ENCODE measurements at regions not wholly inside any gene's neighbourhood (a gene's known extent, or its start where the extent isn't known, plus 50 kb on each side); places are given as distances from the start of the nearest gene placed in this dataset.
A peak's percentile ranks its signal among the peaks of the same experiment; 100 is the strongest.

- H3K4me3 Mint-ChIP-seq (ENCODE audit: unreplicated experiment): no peak overlapping the region
- no peak overlapping the region for H3K27ac Mint-ChIP-seq (ENCODE audit: unreplicated experiment)
- H3K9me3 Mint-ChIP-seq (ENCODE audit: unreplicated experiment): peaks cover 1% of the 10 kb centered on the region
- TF ChIP-seq, protein P1, sequence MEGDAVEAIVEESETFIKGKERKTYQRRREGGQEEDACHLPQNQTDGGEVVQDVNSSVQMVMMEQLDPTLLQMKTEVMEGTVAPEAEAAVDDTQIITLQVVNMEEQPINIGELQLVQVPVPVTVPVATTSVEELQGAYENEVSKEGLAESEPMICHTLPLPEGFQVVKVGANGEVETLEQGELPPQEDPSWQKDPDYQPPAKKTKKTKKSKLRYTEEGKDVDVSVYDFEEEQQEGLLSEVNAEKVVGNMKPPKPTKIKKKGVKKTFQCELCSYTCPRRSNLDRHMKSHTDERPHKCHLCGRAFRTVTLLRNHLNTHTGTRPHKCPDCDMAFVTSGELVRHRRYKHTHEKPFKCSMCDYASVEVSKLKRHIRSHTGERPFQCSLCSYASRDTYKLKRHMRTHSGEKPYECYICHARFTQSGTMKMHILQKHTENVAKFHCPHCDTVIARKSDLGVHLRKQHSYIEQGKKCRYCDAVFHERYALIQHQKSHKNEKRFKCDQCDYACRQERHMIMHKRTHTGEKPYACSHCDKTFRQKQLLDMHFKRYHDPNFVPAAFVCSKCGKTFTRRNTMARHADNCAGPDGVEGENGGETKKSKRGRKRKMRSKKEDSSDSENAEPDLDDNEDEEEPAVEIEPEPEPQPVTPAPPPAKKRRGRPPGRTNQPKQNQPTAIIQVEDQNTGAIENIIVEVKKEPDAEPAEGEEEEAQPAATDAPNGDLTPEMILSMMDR (IDR thresholded peaks at IDR 0.05; ENCODE audit: partially characterized antibody, unreplicated experiment): no peak
- H3K27me3 Mint-ChIP-seq (ENCODE audit: unreplicated experiment): peaks cover 5% of the 10 kb centered on the region
- no peak for DNase-seq
- peaks cover 5% of the 10 kb centered on the region for H3K36me3 Mint-ChIP-seq (ENCODE audit: unreplicated experiment)
- H3K4me1 Mint-ChIP-seq (ENCODE audit: low read depth, unreplicated experiment): peaks cover 20% of the 10 kb centered on the region
Observed at GRCh38 chr5:171614511-171614910, 171.1 kb upstream of the SMIM23 start.

DNA sequence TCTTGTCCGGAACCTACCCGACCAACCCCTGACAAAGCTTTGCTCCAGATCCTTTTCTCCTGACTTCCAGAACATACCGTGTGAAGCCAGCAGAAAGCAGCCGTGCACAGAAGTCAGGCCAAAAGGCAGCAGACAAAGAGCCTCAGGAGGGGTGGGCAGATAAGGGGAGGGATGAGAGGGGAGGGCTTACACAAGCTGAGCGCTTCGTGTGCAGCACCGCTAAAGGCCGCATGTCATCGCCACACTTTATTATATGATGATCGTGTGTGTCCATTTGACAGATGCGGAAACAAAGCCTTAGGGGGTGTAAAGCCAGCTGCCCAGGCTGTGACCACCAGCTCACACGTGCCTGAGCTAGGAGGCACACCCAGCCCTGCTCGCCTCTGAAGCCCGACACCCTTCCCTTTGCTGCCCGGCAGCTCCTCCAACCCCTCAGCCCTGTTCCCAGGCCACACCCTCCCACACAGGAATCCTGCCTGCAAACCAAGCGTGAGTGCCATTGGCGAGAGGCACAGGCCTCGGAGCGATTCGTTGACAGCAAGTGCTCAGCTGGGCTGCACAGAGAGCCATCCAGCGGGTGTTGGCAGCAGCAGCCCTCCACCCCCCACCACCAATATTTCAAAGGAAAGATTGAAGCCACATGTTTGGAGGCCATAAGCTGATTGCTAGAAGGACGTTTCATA, 170.5 kb upstream of the SMIM23 start:
- DNase-seq: peak; percentile 54
- peaks cover 1% of the 10 kb centered on the region for H3K9me3 Mint-ChIP-seq (ENCODE audit: unreplicated experiment)
- TF ChIP-seq, protein P1 (IDR thresholded peaks at IDR 0.05; ENCODE audit: partially characterized antibody, unreplicated experiment): no peak
- peaks cover 7% of the 10 kb centered on the region for H3K36me3 Mint-ChIP-seq (ENCODE audit: unreplicated experiment)
- peaks cover 20% of the 10 kb centered on the region for H3K4me1 Mint-ChIP-seq (ENCODE audit: low read depth, unreplicated experiment)
- H3K27ac Mint-ChIP-seq (ENCODE audit: unreplicated experiment): no peak overlapping the region
- peaks cover 7% of the 10 kb centered on the region for H3K27me3 Mint-ChIP-seq (ENCODE audit: unreplicated experiment)
- no peak overlapping the region for H3K4me3 Mint-ChIP-seq (ENCODE audit: unreplicated experiment)

GRCh38 chr5:171615705-171616640, 169.6 kb upstream of the SMIM23 start:
- TF ChIP-seq, protein P1 (IDR thresholded peaks at IDR 0.05; ENCODE audit: partially characterized antibody, unreplicated experiment): no peak
- Mint-ChIP-seq H3K9me3 (ENCODE audit: unreplicated experiment) (peaks cover 2% of the 10 kb centered on the region), H3K27me3 (ENCODE audit: unreplicated experiment) (peaks cover 10% of the 10 kb centered on the region), H3K4me1 (ENCODE audit: low read depth, unreplicated experiment) (peaks cover 22% of the 10 kb centered on the region), H3K27ac (ENCODE audit: unreplicated experiment) (no peak overlapping the region), H3K36me3 (ENCODE audit: unreplicated experiment) (peaks cover 8% of the 10 kb centered on the region), H3K4me3 (ENCODE audit: unreplicated experiment) (no peak overlapping the region)
- DNase-seq: peak; percentile 47

DNA sequence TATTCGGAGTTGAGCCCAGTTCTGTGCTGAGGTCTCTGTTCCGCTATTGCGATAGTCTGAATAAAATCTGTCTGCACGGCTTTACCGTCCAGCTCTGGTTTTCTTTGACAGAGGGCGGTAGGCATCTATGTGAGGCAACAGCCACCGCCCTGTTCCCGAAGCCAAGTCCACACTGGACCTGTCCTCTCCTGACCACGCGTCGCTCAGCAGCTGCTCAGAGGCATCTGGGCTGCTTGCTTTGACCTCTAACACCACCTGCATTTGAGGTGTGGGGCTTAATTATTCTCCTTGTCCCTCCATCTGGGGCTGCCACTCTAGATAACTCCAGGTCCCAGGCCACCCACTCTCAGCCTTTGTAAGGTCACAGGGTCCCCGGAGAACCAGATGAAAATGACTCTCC, 168.4 kb upstream of the SMIM23 start:
- peaks cover 10% of the 10 kb centered on the region for H3K27me3 Mint-ChIP-seq (ENCODE audit: unreplicated experiment)
- peaks cover 16% of the 10 kb centered on the region for H3K36me3 Mint-ChIP-seq (ENCODE audit: unreplicated experiment)
- peaks cover 4% of the 10 kb centered on the region for H3K9me3 Mint-ChIP-seq (ENCODE audit: unreplicated experiment)
- DNase-seq: no peak
- peaks cover 27% of the 10 kb centered on the region for H3K4me1 Mint-ChIP-seq (ENCODE audit: low read depth, unreplicated experiment)
- peak overlapping the region; percentile 18 for H3K4me3 Mint-ChIP-seq (ENCODE audit: unreplicated experiment)
- no peak overlapping the region for H3K27ac Mint-ChIP-seq (ENCODE audit: unreplicated experiment)
- TF ChIP-seq, protein P1 (IDR thresholded peaks at IDR 0.05; ENCODE audit: partially characterized antibody, unreplicated experiment): no peak
